ENCODE measurements at regions not wholly inside any gene's neighbourhood (a gene's known extent, or its start where the extent isn't known, plus 50 kb on each side); places are given as distances from the start of the nearest gene placed in this dataset.

DNA sequence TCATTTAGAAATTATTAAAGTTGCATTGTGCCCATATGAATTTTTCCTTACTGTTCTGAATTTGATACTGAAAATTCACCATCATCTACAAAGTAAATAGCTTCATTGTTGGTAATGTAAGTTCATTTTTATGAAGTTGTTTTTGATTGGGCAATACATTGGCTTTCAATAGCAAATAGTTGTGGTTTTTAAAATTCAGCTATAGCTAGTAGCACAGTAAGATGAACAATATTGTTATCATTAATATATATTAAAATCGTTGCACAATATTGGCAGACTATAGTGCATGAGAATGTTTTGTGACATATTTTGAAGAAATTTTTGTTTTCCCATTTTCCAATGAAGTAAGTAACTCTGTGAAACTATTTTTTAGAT, 575.0 kb downstream of the PRKD1 start:
- Histone ChIP-seq H3K27ac (ENCODE audit: low read length in 2 of 2) (no peak overlapping the region), H2AFZ (ENCODE audit: insufficient read depth, low read depth, low read length, poor library complexity, severe bottlenecking) (no peak overlapping the region), H3K9me3 (ENCODE audit: control extremely low read depth in 1 of 3, control insufficient read depth in 2 of 3, insufficient read depth in 1 of 3, low read length in 2 of 3) (no peaks in the 10 kb centered on the region), H3K9ac (ENCODE audit: low read length) (no peak overlapping the region), H3K79me2 (ENCODE audit: control insufficient read depth, insufficient read depth, low read length) (no peaks in the 10 kb centered on the region), H3K4me1 (ENCODE audit: control insufficient read depth in 2 of 2, insufficient read depth in 2 of 2, low read length in 2 of 2) (no peaks in the 10 kb centered on the region), H3K27me3 (replicated peaks in 1 of 4; ENCODE audit: control extremely low read depth in 1 of 4, control insufficient read depth in 3 of 4, insufficient read depth in 4 of 4, low read length in 3 of 4) (no peaks in the 10 kb centered on the region), H3K4me3 (ENCODE audit: control extremely low read depth in 1 of 5, extremely low read depth in 1 of 5, insufficient read depth in 1 of 5, low read depth in 2 of 5, low read length in 4 of 5) (no peak overlapping the region), H3K4me2 (replicated peaks; ENCODE audit: low read depth, low read length, poor library complexity, severe bottlenecking) (no peak overlapping the region), H3K36me3 (replicated peaks in 1 of 2; ENCODE audit: control extremely low read depth in 1 of 2, control insufficient read depth in 1 of 2, extremely low read depth in 1 of 2, insufficient read depth in 2 of 2, low read length in 1 of 2) (no peaks in the 10 kb centered on the region), H4K20me1 (ENCODE audit: control insufficient read depth, insufficient read depth, low read length, poor library complexity, severe bottlenecking) (no peaks in the 10 kb centered on the region)
- DNase-seq (no peak), ATAC-seq (ENCODE audit: low read depth) (no peak)
- no peak overlapping the region for H3K4me3 Mint-ChIP-seq
- ChIA-PET CTCF (interaction anchor here (0.8 kb wide), 1 partner anchor 9 kb away, joined by 3 read pairs; no protein-coding TSS in a partner anchor), POLR2A (no interaction called here)
- H3K27me3 Mint-ChIP-seq = no peaks in the 10 kb centered on the region
- WGBS (ENCODE audit: insufficient coverage) = no CpG with 5 or more reads among the region's 1 CpG
- no peaks in the 10 kb centered on the region for H3K4me1 Mint-ChIP-seq
- no peak for TF ChIP-seq EZH2 (IDR thresholded peaks at IDR 0.05; ENCODE audit: borderline replicate concordance, insufficient read depth, low read depth, low read length, poor library complexity, severe bottlenecking)
- TF ChIP-seq, protein P1, sequence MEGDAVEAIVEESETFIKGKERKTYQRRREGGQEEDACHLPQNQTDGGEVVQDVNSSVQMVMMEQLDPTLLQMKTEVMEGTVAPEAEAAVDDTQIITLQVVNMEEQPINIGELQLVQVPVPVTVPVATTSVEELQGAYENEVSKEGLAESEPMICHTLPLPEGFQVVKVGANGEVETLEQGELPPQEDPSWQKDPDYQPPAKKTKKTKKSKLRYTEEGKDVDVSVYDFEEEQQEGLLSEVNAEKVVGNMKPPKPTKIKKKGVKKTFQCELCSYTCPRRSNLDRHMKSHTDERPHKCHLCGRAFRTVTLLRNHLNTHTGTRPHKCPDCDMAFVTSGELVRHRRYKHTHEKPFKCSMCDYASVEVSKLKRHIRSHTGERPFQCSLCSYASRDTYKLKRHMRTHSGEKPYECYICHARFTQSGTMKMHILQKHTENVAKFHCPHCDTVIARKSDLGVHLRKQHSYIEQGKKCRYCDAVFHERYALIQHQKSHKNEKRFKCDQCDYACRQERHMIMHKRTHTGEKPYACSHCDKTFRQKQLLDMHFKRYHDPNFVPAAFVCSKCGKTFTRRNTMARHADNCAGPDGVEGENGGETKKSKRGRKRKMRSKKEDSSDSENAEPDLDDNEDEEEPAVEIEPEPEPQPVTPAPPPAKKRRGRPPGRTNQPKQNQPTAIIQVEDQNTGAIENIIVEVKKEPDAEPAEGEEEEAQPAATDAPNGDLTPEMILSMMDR (IDR thresholded peaks at IDR 0.05) = no peak
- intact Hi-C loops (cut with micrococcal nuclease) = no loop called here
- H3K9me3 Mint-ChIP-seq (ENCODE audit: insufficient read depth) = no peaks in the 10 kb centered on the region
- no peak overlapping the region for H3K27ac Mint-ChIP-seq

DNA sequence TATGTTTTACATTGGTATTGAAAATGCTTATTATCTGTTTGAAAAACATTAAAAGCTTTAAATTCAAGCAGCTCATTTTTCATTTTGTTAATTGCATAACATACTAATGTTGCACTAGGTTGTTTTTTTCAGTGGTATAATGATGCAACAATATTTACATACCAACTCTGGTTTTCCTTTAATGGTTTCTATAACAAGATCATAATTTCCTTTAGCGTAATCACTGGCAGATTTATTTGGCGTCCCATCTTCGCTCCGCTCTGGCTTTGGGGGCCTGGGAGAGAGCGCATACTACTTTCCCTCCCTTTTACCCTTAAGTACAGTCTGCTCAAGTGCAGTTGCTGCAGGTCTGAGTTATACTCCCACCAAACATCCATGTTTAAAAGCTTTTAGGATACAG, 574.1 kb downstream of the PRKD1 start:
- WGBS (ENCODE audit: insufficient coverage) = no CpG with 5 or more reads among the region's 5 CpGs
- H3K4me3 Mint-ChIP-seq = no peak overlapping the region

More for the DNA sequence above, 574.1 kb downstream of the PRKD1 start:
- Mint-ChIP-seq H3K27me3 (no peaks in the 10 kb centered on the region), H3K9me3 (ENCODE audit: insufficient read depth) (peaks cover 2% of the 10 kb centered on the region), H3K27ac (no peak overlapping the region), H3K4me1 (no peaks in the 10 kb centered on the region)
- Histone ChIP-seq H3K9ac (ENCODE audit: low read length) (no peak overlapping the region), H3K4me1 (ENCODE audit: control insufficient read depth in 2 of 2, insufficient read depth in 2 of 2, low read length in 2 of 2) (no peaks in the 10 kb centered on the region), H3K27ac (ENCODE audit: low read length in 2 of 2) (no peak overlapping the region), H3K4me2 (replicated peaks; ENCODE audit: low read depth, low read length, poor library complexity, severe bottlenecking) (no peak overlapping the region), H3K27me3 (replicated peaks in 1 of 4; ENCODE audit: control extremely low read depth in 1 of 4, control insufficient read depth in 3 of 4, insufficient read depth in 4 of 4, low read length in 3 of 4) (no peaks in the 10 kb centered on the region), H2AFZ (ENCODE audit: insufficient read depth, low read depth, low read length, poor library complexity, severe bottlenecking) (no peak overlapping the region), H3K9me3 (ENCODE audit: control extremely low read depth in 1 of 3, control insufficient read depth in 2 of 3, insufficient read depth in 1 of 3, low read length in 2 of 3) (no peaks in the 10 kb centered on the region), H4K20me1 (ENCODE audit: control insufficient read depth, insufficient read depth, low read length, poor library complexity, severe bottlenecking) (no peaks in the 10 kb centered on the region), H3K36me3 (replicated peaks in 1 of 2; ENCODE audit: control extremely low read depth in 1 of 2, control insufficient read depth in 1 of 2, extremely low read depth in 1 of 2, insufficient read depth in 2 of 2, low read length in 1 of 2) (no peaks in the 10 kb centered on the region), H3K4me3 (ENCODE audit: control extremely low read depth in 1 of 5, extremely low read depth in 1 of 5, insufficient read depth in 1 of 5, low read depth in 2 of 5, low read length in 4 of 5) (no peak overlapping the region), H3K79me2 (ENCODE audit: control insufficient read depth, insufficient read depth, low read length) (no peaks in the 10 kb centered on the region)
- ChIA-PET CTCF (interaction anchor here (0.8 kb wide), 1 partner anchor 10 kb away, joined by 3 read pairs; no protein-coding TSS in a partner anchor), POLR2A (no interaction called here)
- no peak for ATAC-seq (ENCODE audit: low read depth)
- intact Hi-C loops (cut with micrococcal nuclease) = no loop called here
- no peak for TF ChIP-seq EZH2 (IDR thresholded peaks at IDR 0.05; ENCODE audit: borderline replicate concordance, insufficient read depth, low read depth, low read length, poor library complexity, severe bottlenecking)
- TF ChIP-seq, protein P1 (IDR thresholded peaks at IDR 0.05) = no peak
- no peak for DNase-seq

All from B cell (primary cell).